ENCODE measurements at regions not wholly inside any gene's neighbourhood (a gene's known extent, or its start where the extent isn't known, plus 50 kb on each side); places are given as distances from the start of the nearest gene placed in this dataset.

DNA sequence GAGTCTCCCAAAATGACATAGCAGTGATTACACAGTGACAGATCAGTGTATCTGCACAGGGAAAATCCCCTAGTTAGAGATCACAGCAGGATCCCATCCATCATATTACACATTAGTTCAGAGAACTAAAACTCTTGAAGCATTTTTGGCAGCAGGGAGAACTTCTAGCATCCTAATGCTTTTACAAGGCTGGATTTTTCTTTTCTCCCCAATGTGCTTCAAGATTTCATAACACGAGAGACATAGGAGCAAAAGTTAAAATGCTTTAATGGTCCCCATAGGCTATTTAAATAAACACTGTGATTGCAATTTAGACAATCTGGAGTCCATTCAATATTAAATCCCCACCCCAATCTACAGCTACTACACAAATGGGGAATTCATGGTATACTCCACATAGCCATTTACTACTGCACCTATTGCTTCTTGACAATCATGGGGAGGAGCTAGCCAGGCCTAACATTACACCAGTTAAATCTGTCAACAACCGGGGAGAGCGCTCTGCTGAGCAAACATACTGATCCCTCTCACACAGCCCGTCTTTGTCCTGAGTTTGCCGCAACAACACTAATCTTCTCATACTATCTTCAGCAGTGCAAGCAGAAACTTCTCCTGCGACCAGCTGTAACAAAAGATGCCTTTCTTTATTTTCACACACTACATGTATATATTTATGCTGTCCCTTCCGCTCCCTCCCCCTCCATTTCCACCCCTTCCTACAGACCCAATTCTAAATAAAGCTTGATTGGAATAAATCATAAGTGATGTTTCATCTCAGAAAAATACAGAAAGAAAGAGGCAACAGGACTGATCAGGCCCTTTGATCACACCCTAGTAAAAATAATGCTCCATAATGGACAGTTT, 120.3 kb upstream of the SOX5 start (continued):
- TF ChIP-seq, protein P1, sequence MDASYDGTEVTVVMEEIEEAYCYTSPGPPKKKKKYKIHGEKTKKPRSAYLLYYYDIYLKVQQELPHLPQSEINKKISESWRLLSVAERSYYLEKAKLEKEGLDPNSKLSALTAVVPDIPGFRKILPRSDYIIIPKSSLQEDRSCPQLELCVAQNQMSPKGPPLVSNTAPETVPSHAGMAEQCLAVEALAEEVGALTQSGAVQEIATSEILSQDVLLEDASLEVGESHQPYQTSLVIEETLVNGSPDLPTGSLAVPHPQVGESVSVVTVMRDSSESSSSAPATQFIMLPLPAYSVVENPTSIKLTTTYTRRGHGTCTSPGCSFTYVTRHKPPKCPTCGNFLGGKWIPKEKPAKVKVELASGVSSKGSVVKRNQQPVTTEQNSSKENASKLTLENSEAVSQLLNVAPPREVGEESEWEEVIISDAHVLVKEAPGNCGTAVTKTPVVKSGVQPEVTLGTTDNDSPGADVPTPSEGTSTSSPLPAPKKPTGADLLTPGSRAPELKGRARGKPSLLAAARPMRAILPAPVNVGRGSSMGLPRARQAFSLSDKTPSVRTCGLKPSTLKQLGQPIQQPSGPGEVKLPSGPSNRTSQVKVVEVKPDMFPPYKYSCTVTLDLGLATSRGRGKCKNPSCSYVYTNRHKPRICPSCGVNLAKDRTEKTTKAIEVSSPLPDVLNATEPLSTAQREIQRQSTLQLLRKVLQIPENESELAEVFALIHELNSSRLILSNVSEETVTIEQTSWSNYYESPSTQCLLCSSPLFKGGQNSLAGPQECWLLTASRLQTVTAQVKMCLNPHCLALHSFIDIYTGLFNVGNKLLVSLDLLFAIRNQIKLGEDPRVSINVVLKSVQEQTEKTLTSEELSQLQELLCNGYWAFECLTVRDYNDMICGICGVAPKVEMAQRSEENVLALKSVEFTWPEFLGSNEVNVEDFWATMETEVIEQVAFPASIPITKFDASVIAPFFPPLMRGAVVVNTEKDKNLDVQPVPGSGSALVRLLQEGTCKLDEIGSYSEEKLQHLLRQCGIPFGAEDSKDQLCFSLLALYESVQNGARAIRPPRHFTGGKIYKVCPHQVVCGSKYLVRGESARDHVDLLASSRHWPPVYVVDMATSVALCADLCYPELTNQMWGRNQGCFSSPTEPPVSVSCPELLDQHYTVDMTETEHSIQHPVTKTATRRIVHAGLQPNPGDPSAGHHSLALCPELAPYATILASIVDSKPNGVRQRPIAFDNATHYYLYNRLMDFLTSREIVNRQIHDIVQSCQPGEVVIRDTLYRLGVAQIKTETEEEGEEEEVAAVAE (CRISPR knock-in tag; IDR thresholded peaks at IDR 0.05; ENCODE audit: borderline replicate concordance) = peak; percentile 62; the same call in 1 of the 2 replicates
- TF ChIP-seq ZNF367 (CRISPR knock-in tag; IDR thresholded peaks at IDR 0.05; ENCODE audit: borderline replicate concordance) (no peak), CENPT (CRISPR knock-in tag; IDR thresholded peaks at IDR 0.05; ENCODE audit: low read depth) (no peak), GABPB1 (CRISPR knock-in tag; IDR thresholded peaks at IDR 0.05) (peak; percentile 26; the same call in 1 of the 2 replicates), THYN1 (CRISPR knock-in tag; IDR thresholded peaks at IDR 0.05; ENCODE audit: borderline replicate concordance, low read depth) (0 out of 2 replicates have a peak, but pooled peaks have one; percentile 42), SAP130 (CRISPR knock-in tag; IDR thresholded peaks at IDR 0.05; ENCODE audit: low read depth) (peak; percentile 77), ZNF816 (CRISPR knock-in tag; IDR thresholded peaks at IDR 0.05; ENCODE audit: borderline replicate concordance) (peak; percentile 42; the same call in 1 of the 2 replicates), NCOA5 (CRISPR knock-in tag; IDR thresholded peaks at IDR 0.05) (no peak), ZEB1 (IDR thresholded peaks at IDR 0.05; ENCODE audit: insufficient replicate concordance, low read depth) (no peak), ZBTB38 (CRISPR knock-in tag; IDR thresholded peaks at IDR 0.05) (no peak), ZNF558 (CRISPR knock-in tag; IDR thresholded peaks at IDR 0.05; ENCODE audit: borderline replicate concordance) (no peak), MIXL1 (CRISPR knock-in tag; IDR thresholded peaks at IDR 0.05) (peak; percentile 79), MYC (CRISPR knock-in tag; IDR thresholded peaks at IDR 0.05; ENCODE audit: borderline replicate concordance) (no peak), ZNF235 (CRISPR knock-in tag; IDR thresholded peaks at IDR 0.05; ENCODE audit: borderline replicate concordance) (no peak), PHB2 (IDR thresholded peaks at IDR 0.05; ENCODE audit: partially characterized antibody) (no peak), ZNF83 (CRISPR knock-in tag; IDR thresholded peaks at IDR 0.05; ENCODE audit: borderline replicate concordance) (no peak), ZNF484 (CRISPR knock-in tag; IDR thresholded peaks at IDR 0.05; ENCODE audit: borderline replicate concordance, low read depth) (no peak)
- TF ChIP-seq, protein P2, sequence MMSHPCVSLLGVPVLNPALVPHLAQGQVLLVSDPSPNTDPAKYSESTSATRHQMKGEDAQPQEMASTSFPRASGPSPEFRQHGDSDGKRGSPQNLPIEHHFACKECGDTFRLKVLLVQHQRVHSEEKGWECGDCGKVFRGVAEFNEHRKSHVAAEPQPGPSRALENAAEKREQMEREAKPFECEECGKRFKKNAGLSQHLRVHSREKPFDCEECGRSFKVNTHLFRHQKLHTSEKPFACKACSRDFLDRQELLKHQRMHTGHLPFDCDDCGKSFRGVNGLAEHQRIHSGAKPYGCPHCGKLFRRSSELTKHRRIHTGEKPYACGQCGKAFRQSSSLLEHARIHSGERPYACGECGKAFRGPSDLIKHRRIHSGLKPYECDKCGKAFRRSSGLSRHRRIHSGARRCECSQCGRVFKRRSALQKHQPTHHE (CRISPR knock-in tag; IDR thresholded peaks at IDR 0.05; ENCODE audit: borderline replicate concordance) = no peak
- TF ChIP-seq, protein P3, sequence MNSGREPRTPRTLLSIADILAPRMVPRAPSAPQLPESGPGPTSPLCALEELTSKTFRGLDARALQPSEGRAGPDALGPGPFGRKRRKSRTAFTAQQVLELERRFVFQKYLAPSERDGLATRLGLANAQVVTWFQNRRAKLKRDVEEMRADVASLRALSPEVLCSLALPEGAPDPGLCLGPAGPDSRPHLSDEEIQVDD (CRISPR knock-in tag; IDR thresholded peaks at IDR 0.05; ENCODE audit: borderline replicate concordance) = no peak
- TF ChIP-seq, protein P4, sequence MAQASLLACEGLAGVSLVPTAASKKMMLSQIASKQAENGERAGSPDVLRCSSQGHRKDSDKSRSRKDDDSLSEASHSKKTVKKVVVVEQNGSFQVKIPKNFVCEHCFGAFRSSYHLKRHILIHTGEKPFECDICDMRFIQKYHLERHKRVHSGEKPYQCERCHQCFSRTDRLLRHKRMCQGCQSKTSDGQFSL (CRISPR knock-in tag; IDR thresholded peaks at IDR 0.05) = no peak
- TF ChIP-seq, protein P5, sequence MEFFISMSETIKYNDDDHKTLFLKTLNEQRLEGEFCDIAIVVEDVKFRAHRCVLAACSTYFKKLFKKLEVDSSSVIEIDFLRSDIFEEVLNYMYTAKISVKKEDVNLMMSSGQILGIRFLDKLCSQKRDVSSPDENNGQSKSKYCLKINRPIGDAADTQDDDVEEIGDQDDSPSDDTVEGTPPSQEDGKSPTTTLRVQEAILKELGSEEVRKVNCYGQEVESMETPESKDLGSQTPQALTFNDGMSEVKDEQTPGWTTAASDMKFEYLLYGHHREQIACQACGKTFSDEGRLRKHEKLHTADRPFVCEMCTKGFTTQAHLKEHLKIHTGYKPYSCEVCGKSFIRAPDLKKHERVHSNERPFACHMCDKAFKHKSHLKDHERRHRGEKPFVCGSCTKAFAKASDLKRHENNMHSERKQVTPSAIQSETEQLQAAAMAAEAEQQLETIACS (CRISPR knock-in tag; IDR thresholded peaks at IDR 0.05) = no peak

Data from HepG2 (cell line).